ENCODE measurements at regions not wholly inside any gene's neighbourhood (a gene's known extent, or its start where the extent isn't known, plus 50 kb on each side); places are given as distances from the start of the nearest gene placed in this dataset.

GRCh38 chr5:106127985-106128384 is 1542.8 kb downstream of the EFNA5 start:
- DNase-seq (ENCODE audit: unreplicated experiment), result no peak
- Mint-ChIP-seq H3K9me3 (ENCODE audit: unreplicated experiment) (no peaks in the 10 kb centered on the region), H3K27me3 (ENCODE audit: insufficient read depth, unreplicated experiment) (no peaks in the 10 kb centered on the region), H3K27ac (ENCODE audit: low read depth, unreplicated experiment) (no peak overlapping the region), H3K4me3 (ENCODE audit: unreplicated experiment) (no peak overlapping the region), H3K36me3 (ENCODE audit: insufficient read depth, unreplicated experiment) (no peaks in the 10 kb centered on the region), H3K4me1 (ENCODE audit: insufficient read depth, unreplicated experiment) (no peaks in the 10 kb centered on the region)
- POLR2A ChIA-PET, result interaction anchor here (0.7 kb wide), 1 partner anchor 15 kb away, joined by 3 read pairs; no protein-coding TSS in a partner anchor
- BruUV-seq (replicated peaks), result no TSS peak
- CTCF ChIA-PET, result interaction anchor here (0.6 kb wide), 1 partner anchor 707 kb away, joined by 3 read pairs; no protein-coding TSS in a partner anchor
- intact Hi-C loops (cut with micrococcal nuclease), result loop anchor here (10.0 kb wide), 1 partner anchor 1783 kb away; no protein-coding TSS in a partner anchor
- no peak for TF ChIP-seq CTCF (IDR thresholded peaks at IDR 0.05; ENCODE audit: unreplicated experiment)

GRCh38 chr5:106127341-106127781 is 1543.4 kb downstream of the EFNA5 start:
- no peak overlapping the region for H3K27ac Mint-ChIP-seq (ENCODE audit: low read depth, unreplicated experiment)
- DNase-seq (ENCODE audit: unreplicated experiment), result no peak
- no peak overlapping the region for H3K4me3 Mint-ChIP-seq (ENCODE audit: unreplicated experiment)
- H3K36me3 Mint-ChIP-seq (ENCODE audit: insufficient read depth, unreplicated experiment), result no peaks in the 10 kb centered on the region
- no TSS peak for BruUV-seq (replicated peaks)
- intact Hi-C loops (cut with micrococcal nuclease), result loop anchor here (10.0 kb wide), 1 partner anchor 1783 kb away; no protein-coding TSS in a partner anchor
- TF ChIP-seq CTCF (IDR thresholded peaks at IDR 0.05; ENCODE audit: unreplicated experiment), result no peak
- H3K9me3 Mint-ChIP-seq (ENCODE audit: unreplicated experiment), result no peaks in the 10 kb centered on the region
- H3K27me3 Mint-ChIP-seq (ENCODE audit: insufficient read depth, unreplicated experiment), result no peaks in the 10 kb centered on the region
- CTCF ChIA-PET, result interaction anchor here (0.6 to 1.1 kb wide), 2 partner anchors 13 to 1189 kb away, joined by 3 read pairs; no protein-coding TSS in a partner anchor
- POLR2A ChIA-PET, result interaction anchor here (0.6 to 0.7 kb wide), 2 partner anchors 16 to 1271 kb away, joined by 3 read pairs; no protein-coding TSS in a partner anchor
- no peaks in the 10 kb centered on the region for H3K4me1 Mint-ChIP-seq (ENCODE audit: insufficient read depth, unreplicated experiment)

DNA sequence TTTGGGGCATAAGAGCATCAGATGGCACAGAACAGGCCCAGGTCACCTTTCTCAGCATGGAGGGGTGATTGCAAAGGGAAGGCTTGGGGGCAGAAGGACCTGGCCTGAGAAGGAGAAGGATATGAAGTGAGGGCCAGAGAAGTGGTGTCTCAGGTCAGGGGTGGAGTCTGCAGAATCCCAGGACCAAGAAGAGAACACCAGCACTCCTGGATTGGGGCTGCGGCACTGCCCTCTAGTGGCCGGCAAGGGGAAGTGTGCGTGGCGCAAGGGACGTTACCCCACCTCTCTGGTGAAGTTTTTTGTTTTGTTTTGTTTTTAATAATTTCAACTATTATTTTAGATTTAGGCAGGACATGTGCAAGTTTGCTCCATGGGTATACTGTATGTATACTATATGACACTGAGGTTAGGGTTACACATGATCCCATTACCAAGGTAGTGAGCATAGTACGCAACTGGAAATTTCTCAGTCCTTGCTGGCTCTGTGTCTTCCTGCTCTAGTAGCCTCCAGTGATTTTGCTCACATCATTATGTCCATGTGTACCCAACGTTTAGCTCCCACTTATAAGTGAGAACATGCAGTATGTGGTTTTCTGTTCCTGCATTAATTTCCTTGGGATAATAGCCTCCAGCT is 1548.6 kb downstream of the EFNA5 start:
- H3K36me3 Mint-ChIP-seq (ENCODE audit: insufficient read depth, unreplicated experiment), result no peaks in the 10 kb centered on the region
- H3K9me3 Mint-ChIP-seq (ENCODE audit: unreplicated experiment), result no peaks in the 10 kb centered on the region
- peak; percentile 43 for DNase-seq (ENCODE audit: unreplicated experiment)
- intact Hi-C loops (cut with micrococcal nuclease), result loop anchor here (10.0 kb wide), 1 partner anchor 1777 kb away; no protein-coding TSS in a partner anchor
- H3K27me3 Mint-ChIP-seq (ENCODE audit: insufficient read depth, unreplicated experiment), result no peaks in the 10 kb centered on the region
- H3K4me3 Mint-ChIP-seq (ENCODE audit: unreplicated experiment), result no peak overlapping the region
- no peak overlapping the region for H3K27ac Mint-ChIP-seq (ENCODE audit: low read depth, unreplicated experiment)
- ChIA-PET POLR2A (no interaction called here), CTCF (interaction anchor here (0.5 to 2.4 kb wide), 15 partner anchors 8 to 1553 kb away, joined by 3 to 7 read pairs (median 3); no protein-coding TSS in a partner anchor)
- peak; percentile 94 for TF ChIP-seq CTCF (IDR thresholded peaks at IDR 0.05; ENCODE audit: unreplicated experiment)
- no TSS peak for BruUV-seq (replicated peaks)
- no peaks in the 10 kb centered on the region for H3K4me1 Mint-ChIP-seq (ENCODE audit: insufficient read depth, unreplicated experiment)

DNA sequence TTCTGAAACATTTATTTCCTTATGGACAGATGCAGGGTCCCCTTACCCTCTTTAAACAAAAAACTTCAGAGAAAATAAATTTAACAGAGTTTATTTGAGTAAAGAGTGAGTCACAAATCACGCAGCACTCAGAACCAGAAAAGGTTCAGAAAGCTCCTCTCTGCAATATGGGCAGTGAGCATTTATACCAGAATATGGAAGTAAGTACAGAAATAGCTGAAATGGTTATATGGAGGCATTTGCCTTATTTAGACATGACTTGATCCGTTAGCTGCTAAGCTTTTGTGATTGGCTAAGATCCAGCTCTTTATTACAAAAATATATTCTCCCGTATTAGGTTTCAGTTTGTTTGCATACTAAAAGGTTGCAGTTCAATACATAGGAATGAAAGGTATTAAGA is 1554.1 kb downstream of the EFNA5 start:
- no peaks in the 10 kb centered on the region for H3K36me3 Mint-ChIP-seq (ENCODE audit: insufficient read depth, unreplicated experiment)
- intact Hi-C loops (cut with micrococcal nuclease), result loop anchor here (5.0 kb wide), 1 partner anchor 1349 kb away; no protein-coding TSS in a partner anchor
- no peaks in the 10 kb centered on the region for H3K4me1 Mint-ChIP-seq (ENCODE audit: insufficient read depth, unreplicated experiment)
- H3K27me3 Mint-ChIP-seq (ENCODE audit: insufficient read depth, unreplicated experiment), result no peaks in the 10 kb centered on the region
- TF ChIP-seq CTCF (IDR thresholded peaks at IDR 0.05; ENCODE audit: unreplicated experiment), result no peak
- H3K9me3 Mint-ChIP-seq (ENCODE audit: unreplicated experiment), result peaks cover 19% of the 10 kb centered on the region
- BruUV-seq (replicated peaks), result no TSS peak
- no peak overlapping the region for H3K27ac Mint-ChIP-seq (ENCODE audit: low read depth, unreplicated experiment)
- no peak overlapping the region for H3K4me3 Mint-ChIP-seq (ENCODE audit: unreplicated experiment)
- ChIA-PET CTCF (interaction anchor here (0.7 kb wide), 1 partner anchor 126 kb away, joined by 3 read pairs; no protein-coding TSS in a partner anchor), POLR2A (no interaction called here)
- DNase-seq (ENCODE audit: unreplicated experiment), result no peak

Data from MCF 10A (cell line).